CD4-positive, alpha-beta T cell treated with Interferon alpha-2 for 1 hour (primary cell): ENCODE measurements at regions not wholly inside any gene's neighbourhood (a gene's known extent, or its start where the extent isn't known, plus 50 kb on each side); places are given as distances from the start of the nearest gene placed in this dataset.
A peak's percentile ranks its signal among the peaks of the same experiment; 100 is the strongest.
"Not testable (repeated sequence)": the region's sequence is repeated elsewhere in the genome, so short reads cannot be mapped to it uniquely, and the experiment has no call there.

Experiments used
- DNase-seq, 2 donors: peaks; one replicate each; pipeline ENCODE4 v3.0.0-alpha.2; 2020 to 2022

DNA sequence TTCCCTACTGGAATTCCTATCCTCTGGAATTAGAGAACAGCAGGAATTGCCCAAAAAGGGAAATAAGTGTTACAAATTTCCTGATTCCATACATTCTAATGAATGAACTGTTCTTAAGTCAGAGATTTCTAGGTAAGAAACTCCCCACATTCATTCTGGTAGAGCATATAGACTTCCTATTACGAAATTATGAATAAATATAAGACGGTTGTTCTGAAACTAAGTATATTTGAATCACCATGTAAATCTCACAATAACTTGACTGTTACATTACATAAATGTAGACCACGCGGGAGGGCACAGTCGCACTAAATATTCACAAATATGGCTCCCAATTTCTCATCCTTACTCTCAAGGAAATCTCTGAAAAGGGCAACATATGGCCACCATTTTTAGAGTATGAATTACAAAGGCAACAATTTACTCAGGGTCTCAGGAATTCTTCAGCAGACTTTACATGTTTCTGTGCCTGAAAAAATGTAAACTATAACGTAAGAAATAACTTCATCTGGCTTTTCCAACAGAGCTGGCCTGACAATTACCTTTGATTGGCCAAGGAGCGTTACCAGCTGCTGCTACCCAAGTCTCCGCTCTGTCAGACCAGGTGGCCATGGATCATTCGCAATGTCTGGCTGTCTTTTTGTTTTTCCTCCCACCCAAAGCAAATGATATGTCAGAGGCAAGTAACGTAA is 115.8 kb downstream of the MPP7 start:
- no peak for DNase-seq

DNA sequence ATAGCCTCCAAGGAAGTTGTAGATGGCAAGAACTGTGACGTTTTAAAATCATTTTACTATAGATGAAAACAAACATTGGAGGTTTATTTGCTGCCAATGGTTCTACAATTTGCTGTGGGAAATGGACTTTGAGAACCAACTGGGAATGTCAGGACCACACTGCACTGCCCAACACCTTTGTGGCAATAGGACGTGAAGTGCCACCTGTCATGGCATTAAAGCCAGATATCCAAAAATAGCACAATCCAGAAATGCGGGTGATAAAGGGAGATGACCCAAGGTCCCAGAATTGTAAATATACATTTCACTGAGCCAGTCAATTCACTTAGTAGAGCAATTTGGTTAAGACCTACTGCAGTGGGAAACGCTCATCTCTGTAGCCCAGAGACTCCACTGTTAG is 116.4 kb downstream of the MPP7 start:
- DNase-seq: no peak

DNA sequence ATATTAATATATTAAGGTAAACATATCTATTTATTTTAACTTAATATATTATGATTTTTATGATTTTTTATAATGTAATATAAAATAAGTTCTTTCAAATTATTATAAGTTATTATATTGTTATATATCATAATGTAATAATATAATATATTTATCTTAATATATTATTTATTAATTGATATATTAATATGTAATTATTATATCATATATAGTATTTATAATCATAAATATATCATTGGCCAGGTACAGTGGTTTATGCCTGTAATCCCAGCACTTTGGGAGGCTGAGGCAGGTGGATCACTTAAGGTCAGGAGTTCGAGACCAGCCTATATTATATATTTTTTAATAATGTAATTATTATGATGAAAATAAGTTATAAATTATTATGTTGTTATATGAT is 118.1 kb downstream of the MPP7 start:
- no peak for DNase-seq

- no peak for DNase-seq
These were observed 121.3 kb downstream of the MPP7 start for GRCh38 chr10:28181478-28182096.

DNA sequence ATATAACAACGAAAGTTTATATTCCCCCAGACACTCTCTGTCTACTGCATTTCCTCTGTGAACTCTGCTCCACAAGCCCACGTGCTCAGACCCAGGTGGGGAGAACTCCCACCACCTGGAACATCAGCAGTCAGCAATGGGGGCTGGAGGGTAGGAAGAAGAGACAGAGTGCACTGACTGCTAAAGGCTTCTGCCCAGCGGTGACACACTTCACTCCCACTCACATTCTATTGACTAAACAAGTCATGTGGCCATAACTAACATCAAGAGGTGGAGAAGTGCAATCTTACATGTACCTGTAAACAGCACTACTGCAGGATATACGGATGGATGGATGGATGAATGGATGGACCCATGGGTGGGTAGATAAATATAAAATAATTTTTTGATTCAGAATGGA is 122.2 kb downstream of the MPP7 start:
- no peak for DNase-seq

GRCh38 chr10:28179743-28180099 is 123.1 kb downstream of the MPP7 start:
- no peak for DNase-seq

DNA sequence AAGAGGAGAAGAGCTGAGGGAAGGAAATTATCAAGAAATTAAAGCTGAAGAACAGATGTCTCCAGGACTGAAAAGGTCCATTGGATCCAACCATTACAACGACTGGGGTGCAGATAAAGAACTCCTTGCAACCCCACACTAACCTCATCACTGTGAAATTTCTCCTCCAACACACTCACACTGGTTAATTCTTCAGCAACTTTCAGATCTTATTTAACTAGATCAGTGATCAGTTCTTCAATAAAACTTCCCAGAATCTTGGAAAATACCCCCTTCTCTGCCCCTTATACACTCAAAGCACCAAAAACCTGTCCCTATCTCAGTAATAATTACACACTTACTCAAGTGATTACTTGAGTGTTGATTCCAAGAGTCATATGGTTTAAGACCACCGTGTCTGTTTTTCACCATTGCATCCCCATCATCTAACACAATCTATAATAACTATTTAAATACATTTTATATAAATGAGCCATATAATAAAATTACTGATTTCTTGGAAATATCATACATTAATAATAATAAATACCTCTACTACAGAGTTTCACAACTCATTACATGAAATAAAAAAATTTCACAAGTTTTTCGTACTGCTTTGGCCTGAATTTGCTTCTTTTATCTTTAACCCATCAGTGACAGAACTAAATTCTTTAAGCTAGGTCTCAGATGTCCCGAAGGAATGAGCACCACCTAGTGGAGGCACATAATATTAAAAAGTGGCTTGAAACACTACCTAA is 123.7 kb downstream of the MPP7 start:
- DNase-seq: peak; percentile 24 to 81

- peak in 1 of 2 donors; percentile 61 for DNase-seq
These were observed 124.8 kb downstream of the MPP7 start for GRCh38 chr10:28177944-28178637.

DNA sequence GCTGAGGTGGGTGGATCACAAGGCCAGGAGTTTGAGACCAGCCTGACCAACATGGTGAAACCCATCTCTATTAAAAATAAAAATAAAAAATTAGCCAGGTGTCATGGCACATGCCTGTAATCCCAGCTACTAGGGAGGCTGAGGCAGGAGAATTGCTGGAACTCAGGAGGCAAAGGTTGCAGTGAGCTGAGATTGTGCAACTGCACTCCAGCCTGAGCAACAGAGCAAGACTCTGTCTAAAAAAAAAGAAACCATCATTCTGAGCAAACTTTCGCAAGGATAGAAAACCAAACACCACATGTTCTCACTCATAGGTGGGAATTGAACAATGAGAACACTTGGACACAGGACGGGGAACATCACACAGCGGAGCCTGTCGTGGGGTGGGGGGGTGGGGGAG is 126.4 kb downstream of the MPP7 start:
- not testable (repeated sequence) for DNase-seq

GRCh38 chr10:28172223-28172610 is 130.6 kb downstream of the MPP7 start:
- DNase-seq: no peak

DNA sequence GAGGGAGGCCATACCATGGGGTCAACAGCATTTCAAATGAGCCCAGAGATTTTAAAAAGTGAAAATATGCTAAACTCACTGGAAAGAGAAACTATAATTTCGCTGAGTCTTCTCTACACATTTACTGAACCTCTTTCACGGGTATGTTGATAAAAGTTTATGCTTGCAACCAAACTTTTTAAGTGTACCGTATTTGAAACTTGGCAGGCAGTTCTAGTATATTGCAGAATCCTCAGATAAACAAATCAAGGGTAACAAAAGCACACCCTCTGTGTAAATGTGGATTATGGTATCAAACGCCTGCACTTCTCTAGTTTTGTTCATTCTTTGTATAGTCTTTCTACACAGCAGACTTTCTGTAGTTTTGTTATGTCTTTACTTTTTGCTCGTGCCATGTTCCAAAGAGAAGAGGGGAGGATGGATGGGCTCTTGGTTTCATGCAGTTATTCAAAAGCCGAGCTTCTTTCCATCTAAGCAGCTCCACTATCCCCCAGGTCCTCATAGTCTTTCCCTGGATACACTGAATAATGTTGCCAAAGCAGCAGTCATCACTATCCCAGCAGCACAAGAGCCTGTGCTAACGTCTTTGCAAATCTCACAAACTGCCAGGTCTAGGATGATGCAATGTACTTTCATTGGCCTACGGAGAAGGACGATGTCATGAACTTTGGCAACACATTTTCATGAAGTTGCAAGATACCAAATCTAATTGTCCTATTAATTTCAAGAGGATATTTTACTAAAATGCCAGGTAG is 131.2 kb downstream of the MPP7 start:
- DNase-seq: no peak

GRCh38 chr10:28169525-28169924 is 133.3 kb downstream of the MPP7 start:
- no peak for DNase-seq

GRCh38 chr10:28160866-28161405 is 141.9 kb downstream of the MPP7 start:
- DNase-seq: no peak

GRCh38 chr10:28157379-28157778 is 145.5 kb downstream of the MPP7 start:
- no peak for DNase-seq

GRCh38 chr10:28155726-28156125 is 147.1 kb downstream of the MPP7 start:
- no peak for DNase-seq

DNA sequence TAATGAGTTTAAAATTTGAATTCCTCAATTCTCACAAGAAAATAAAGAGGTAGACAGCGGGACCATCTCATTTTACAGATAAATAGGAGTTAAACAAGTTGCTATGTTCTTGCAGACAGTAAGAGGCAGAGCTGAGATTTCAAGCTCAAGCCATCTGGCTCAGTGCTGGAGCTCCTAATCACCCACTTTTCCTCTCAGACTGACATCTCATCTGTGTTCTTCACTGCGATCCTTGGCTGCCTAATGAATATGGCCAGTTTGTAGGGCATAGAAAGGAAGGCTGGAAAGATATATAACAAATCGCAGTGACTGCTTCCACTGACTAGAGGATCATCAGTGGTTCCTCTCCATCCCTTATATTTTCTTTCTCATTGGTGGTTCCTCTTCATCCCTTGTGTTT is 151.2 kb downstream of the MPP7 start:
- no peak for DNase-seq

DNA sequence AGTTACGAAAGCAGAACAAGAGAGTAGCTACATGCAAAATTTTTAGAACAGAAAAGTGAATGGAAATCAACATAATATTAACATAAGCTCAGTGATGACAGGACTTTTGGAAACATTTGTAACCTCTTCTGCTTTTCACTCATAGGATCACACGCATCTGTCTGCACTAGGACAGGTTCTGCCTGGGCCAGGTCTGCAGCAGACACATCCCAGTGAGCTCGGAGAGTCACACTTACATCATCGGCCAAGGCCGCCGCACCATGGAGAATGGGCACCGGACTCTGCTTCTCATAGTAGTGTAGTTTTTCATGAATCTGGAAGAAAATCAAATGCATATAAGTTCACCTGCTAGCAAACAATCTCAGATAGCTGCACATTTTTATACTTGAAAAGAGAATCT is 150.9 kb upstream of the ODAD2 start:
- DNase-seq: no peak

DNA sequence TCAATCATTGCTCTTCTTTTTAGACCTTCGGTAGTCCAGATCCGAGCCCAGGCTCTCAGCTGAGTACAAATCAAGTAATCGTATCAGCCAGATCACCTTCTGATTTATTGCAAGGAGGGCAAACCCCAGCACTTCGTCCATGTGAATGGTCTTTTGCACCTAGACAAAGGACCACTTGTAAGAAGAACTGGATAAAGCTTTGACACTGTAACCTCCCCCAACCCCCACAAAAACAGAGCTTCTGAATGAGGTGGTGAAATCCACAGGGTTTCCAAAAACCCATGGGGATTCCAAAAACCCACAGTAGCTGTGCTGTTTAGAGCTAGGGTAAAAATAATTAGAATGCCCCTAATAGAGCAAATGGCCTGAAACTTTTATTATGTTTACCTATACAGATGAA is 148.8 kb upstream of the ODAD2 start:
- DNase-seq: no peak

- DNase-seq: no peak
These were observed 140.3 kb upstream of the ODAD2 start for GRCh38 chr10:28139138-28139537.

- DNase-seq: no peak
These were observed 139.3 kb upstream of the ODAD2 start for GRCh38 chr10:28137907-28138880.

DNA sequence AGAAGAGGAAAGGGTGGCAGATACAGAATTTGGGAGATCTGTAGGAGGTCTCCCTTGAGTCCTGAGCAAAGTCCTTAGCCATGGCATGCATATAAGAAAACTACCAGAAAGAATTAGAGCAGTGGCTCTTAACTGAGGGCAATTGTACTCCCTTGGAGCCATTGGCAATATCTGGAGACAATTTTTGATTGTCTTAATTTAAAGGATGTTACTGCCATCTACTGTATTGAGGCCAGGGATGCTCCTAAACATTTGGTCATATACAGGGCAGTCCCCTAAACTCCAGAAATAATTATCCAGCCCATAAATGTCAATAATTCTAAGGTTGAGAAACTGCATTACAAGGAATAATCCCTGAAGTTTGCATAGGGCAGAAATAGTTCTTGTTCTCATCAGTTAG is 136.4 kb upstream of the ODAD2 start:
- no peak for DNase-seq
